H1 (cell line): ENCODE measurements at regions not wholly inside any gene's neighbourhood (a gene's known extent, or its start where the extent isn't known, plus 50 kb on each side); places are given as distances from the start of the nearest gene placed in this dataset.

Source experiments
- CTCF ChIA-PET: fragments of 300-600 bp; sonication (Branson Sonifier 250); formaldehyde crosslinking; loops from one replicate; lab custom pipeline; 2021; ENCODE audit not compliant: partially characterized antibody; lab: Charles Lee
- POLR2A ChIA-PET: fragments of 300-600 bp; sonication (Branson Sonifier 250); formaldehyde crosslinking; loops from one replicate; lab custom pipeline; 2021; ENCODE audit warnings: inconsistent platforms; ENCODE audit not compliant: partially characterized antibody; lab: Charles Lee
- DNase-seq, 2 experiments: peaks; one replicate each; pipeline versions ENCODE4 v3.0.0 to v3.0.0-alpha.2; 2010 to 2022; ENCODE audit warnings: low spot score in 2 of 2, low read depth in 1 of 2, mixed read lengths in 1 of 2
- FAIRE-seq: peaks from 2 replicates; lab custom pipeline; 2011; peaks lifted over from hg19 to GRCh38; lab: Jason Lieb, UNC
- H2AFZ ChIP-seq: 2 replicates; pipeline ENCODE4 v1.8.1; 2012; ENCODE audit warnings: low read length, inconsistent platforms
- H2AK5ac ChIP-seq: 2 replicates; pipeline ENCODE4 v1.6.1; 2013; ENCODE audit warnings: low read depth, low read length
- H2BK120ac ChIP-seq: replicated peaks from 2 replicates; pipeline ENCODE3; 2013; ENCODE audit warnings: low read depth, low read length, inconsistent platforms
- H2BK12ac ChIP-seq: 2 replicates; pipeline ENCODE4 v1.6.1; 2013; ENCODE audit warnings: low read depth, low read length
- H2BK15ac ChIP-seq: 2 replicates; pipeline ENCODE4 v1.6.1; 2013; ENCODE audit warnings: low read length
- H2BK20ac ChIP-seq: 2 replicates; pipeline ENCODE4 v1.6.1; 2013; ENCODE audit warnings: low read length
- H2BK5ac ChIP-seq: 2 replicates; pipeline ENCODE4 v1.6.1; 2013; ENCODE audit warnings: low read depth, low read length
- H3K14ac ChIP-seq: 2 replicates; pipeline ENCODE4 v1.6.1; 2013; ENCODE audit warnings: inconsistent platforms; ENCODE audit not compliant: insufficient read length
- H3K18ac ChIP-seq: 2 replicates; pipeline ENCODE4 v1.6.1; 2013; ENCODE audit warnings: low read length; ENCODE audit errors: extremely low read depth
- H3K23ac ChIP-seq: 2 replicates; pipeline ENCODE4 v1.6.1; 2013; ENCODE audit warnings: inconsistent platforms; ENCODE audit not compliant: insufficient read length
- H3K23me2 ChIP-seq: 2 replicates; pipeline ENCODE4 v1.6.1; 2013; ENCODE audit warnings: low read depth, low read length
- H3K27ac ChIP-seq: 2 replicates; pipeline ENCODE4 v1.6.1; 2011; ENCODE audit warnings: low read depth, low read length, inconsistent platforms
- H3K27me3 ChIP-seq, 4 experiments: replicated peaks in 1 of 4; 1 replicate in 1 of 4; 2 replicates in 3 of 4; pipeline versions ENCODE4 v1.6.1 to v1.8.1; 2011 to 2013; ENCODE audit warnings: low read length in 3 of 4, mild to moderate bottlenecking in 3 of 4, inconsistent platforms in 2 of 4, mixed read lengths in 2 of 4, moderate library complexity in 1 of 4; ENCODE audit not compliant: control insufficient read depth in 3 of 4, insufficient read depth in 3 of 4; ENCODE audit errors: extremely low read depth in 1 of 4
- H3K36me3 ChIP-seq, 4 experiments: 2 replicates each; pipeline versions ENCODE4 v1.6.1 to v1.8.1; 2011 to 2013; ENCODE audit warnings: mild to moderate bottlenecking in 4 of 4, low read length in 3 of 4, moderate library complexity in 2 of 4, control low read depth in 1 of 4, inconsistent platforms in 1 of 4; ENCODE audit not compliant: insufficient read depth in 4 of 4, control insufficient read depth in 2 of 4
- H3K4ac ChIP-seq: replicated peaks from 2 replicates; pipeline ENCODE3; 2013; ENCODE audit warnings: low read length, low read depth, mixed read lengths, inconsistent platforms; ENCODE audit not compliant: insufficient read length
- H3K4me1 ChIP-seq, 4 experiments: replicated peaks in 1 of 4; 1 replicate in 1 of 4; 2 replicates in 3 of 4; pipeline versions ENCODE4 v1.6.1 to v1.8.1; 2011 to 2013; ENCODE audit warnings: low read length in 3 of 4, inconsistent platforms in 2 of 4, mixed read lengths in 1 of 4; ENCODE audit not compliant: insufficient read depth in 4 of 4, control insufficient read depth in 3 of 4
- H3K4me2 ChIP-seq, 2 experiments: 2 replicates each; pipeline versions ENCODE4 v1.6.1 to v1.8.1; 2011 to 2013; ENCODE audit warnings: low read depth in 2 of 2, low read length in 2 of 2, control low read depth in 1 of 2, inconsistent platforms in 1 of 2, mild to moderate bottlenecking in 1 of 2; ENCODE audit not compliant: insufficient read depth in 1 of 2
- H3K4me3 ChIP-seq, 4 experiments: fragments of 200-600, 300-600 bp in 1 of 4; sonication (generic), shearing (Covaris generic), sonication (Bioruptor Twin) in 1 of 4; 2 replicates each; pipeline versions ENCODE4 v1.5.1 to v1.8.1; 2011 to 2016; ENCODE audit warnings: low read length in 4 of 4, low read depth in 3 of 4, control low read depth in 2 of 4, inconsistent platforms in 2 of 4, mild to moderate bottlenecking in 2 of 4, mixed read lengths in 1 of 4, moderate library complexity in 1 of 4; ENCODE audit not compliant: insufficient read depth in 2 of 4; ENCODE audit errors: extremely low read depth in 1 of 4
- H3K56ac ChIP-seq: replicated peaks from 2 replicates; pipeline ENCODE3; 2013; ENCODE audit warnings: low read depth, mild to moderate bottlenecking, mixed read lengths, low read length, inconsistent platforms; ENCODE audit not compliant: insufficient read length
- H3K79me1 ChIP-seq: 2 replicates; pipeline ENCODE4 v1.6.1; 2013; ENCODE audit warnings: low read depth, low read length, control low read depth
- H3K79me2 ChIP-seq, 2 experiments: 2 replicates each; pipeline versions ENCODE4 v1.6.1 to v1.8.1; 2012 to 2013; ENCODE audit warnings: low read length in 2 of 2, mild to moderate bottlenecking in 2 of 2, inconsistent platforms in 1 of 2; ENCODE audit not compliant: insufficient read depth in 2 of 2, control insufficient read depth in 1 of 2
- H3K9ac ChIP-seq, 4 experiments: replicated peaks in 1 of 4; 1 replicate in 1 of 4; 2 replicates in 3 of 4; pipeline versions ENCODE4 v1.6.1 to v1.8.1; 2011 to 2013; ENCODE audit warnings: low read depth in 3 of 4, low read length in 3 of 4, control low read depth in 2 of 4, mild to moderate bottlenecking in 2 of 4, moderate library complexity in 2 of 4, inconsistent platforms in 1 of 4; ENCODE audit errors: extremely low read depth in 1 of 4
- H3K9me3 ChIP-seq, 2 experiments: 2 replicates each; pipeline versions ENCODE4 v1.6.1 to v1.8.1; 2012 to 2013; ENCODE audit warnings: mild to moderate bottlenecking in 2 of 2, moderate library complexity in 2 of 2, control low read depth in 1 of 2, inconsistent platforms in 1 of 2, low read depth in 1 of 2, low read length in 1 of 2, mixed read lengths in 1 of 2; ENCODE audit not compliant: insufficient read depth in 2 of 2
- H4K20me1 ChIP-seq, 2 experiments: replicated peaks in 1 of 2; 2 replicates each; pipeline versions ENCODE3 to v1.8.1; 2011 to 2013; ENCODE audit warnings: inconsistent platforms in 2 of 2, low read length in 2 of 2, mild to moderate bottlenecking in 1 of 2; ENCODE audit not compliant: insufficient read depth in 2 of 2, control insufficient read depth in 1 of 2
- H4K5ac ChIP-seq: 2 replicates; pipeline ENCODE4 v1.6.1; 2013; ENCODE audit warnings: low read length, low read depth, mixed read lengths, inconsistent platforms; ENCODE audit not compliant: insufficient read length
- H4K8ac ChIP-seq: 2 replicates; pipeline ENCODE4 v1.8.0; 2013; ENCODE audit warnings: mild to moderate bottlenecking, moderate library complexity, low read length, inconsistent platforms; ENCODE audit not compliant: insufficient read depth; ENCODE audit errors: extremely low read depth
- H4K91ac ChIP-seq: replicated peaks from 2 replicates; pipeline ENCODE3; 2013; ENCODE audit warnings: low read length, mixed read lengths, inconsistent platforms; ENCODE audit not compliant: insufficient read length
- BACH1 ChIP-seq: IDR thresholded peaks from 2 replicates; pipeline ENCODE4 v1.6.1; 2012; ENCODE audit warnings: low read length, improper control_type of control experiment
- EP300 ChIP-seq, 2 experiments: IDR thresholded peaks; 1 replicate in 1 of 2; 2 replicates in 1 of 2; pipeline ENCODE4 v1.6.1; 2011 to 2012; ENCODE audit warnings: low read depth in 2 of 2, low read length in 2 of 2, mild to moderate bottlenecking in 2 of 2, borderline replicate concordance in 1 of 2, inconsistent platforms in 1 of 2, moderate library complexity in 1 of 2
- KDM1A ChIP-seq: fragments of 200-600, 300-600 bp; sonication (generic); IDR thresholded peaks from 2 replicates; pipeline ENCODE4 v1.7.1; 2016; ENCODE audit warnings: mild to moderate bottlenecking, low read length, borderline replicate concordance
- POU5F1 ChIP-seq: IDR thresholded peaks from 2 replicates; pipeline ENCODE4 v1.6.1; 2011; ENCODE audit warnings: low read depth, mild to moderate bottlenecking, low read length, moderate library complexity
- RNF2 ChIP-seq: fragments of 200-900, 300-1000 bp; sonication (generic); IDR thresholded peaks from 2 replicates; pipeline ENCODE4 v1.7.1; 2016; ENCODE audit warnings: borderline replicate concordance, low read depth, mild to moderate bottlenecking, antibody characterized with exemption, low read length; ENCODE audit not compliant: poor library complexity, severe bottlenecking; ENCODE audit errors: missing control alignments
- SAP30 ChIP-seq: fragments of 300-600 bp; sonication (generic); IDR thresholded peaks from 2 replicates; pipeline ENCODE4 v1.7.1; 2012; ENCODE audit warnings: low read length, moderate library complexity, mild to moderate bottlenecking, inconsistent platforms; ENCODE audit not compliant: insufficient read depth, insufficient replicate concordance
- SP2 ChIP-seq: IDR thresholded peaks from 2 replicates; pipeline ENCODE4 v1.6.1; 2012; ENCODE audit warnings: mild to moderate bottlenecking, low read length, inconsistent platforms
- SP4 ChIP-seq: IDR thresholded peaks from 2 replicates; pipeline ENCODE4 v1.6.1; 2012; ENCODE audit warnings: low read length, inconsistent platforms
- WGBS, 2 experiments: shearing (Covaris generic) in 1 of 2; methylation state at CpG; one replicate each; pipeline versions ENCODE4 v1.1.6 to v1.1.7; 2013 to 2015; ENCODE audit warnings: low lambda C conversion rate in 2 of 2, mixed read lengths in 2 of 2, inconsistent platforms in 1 of 2, low coverage in 1 of 2, missing lambda C conversion rate in 1 of 2; ENCODE audit not compliant: insufficient replicate concordance in 2 of 2, insufficient coverage in 1 of 2, insufficient read length in 1 of 2; ENCODE audit errors: extremely low coverage in 1 of 2, missing lambda C conversion rate in 1 of 2; 5-methylcytosine and 5-hydroxymethylcytosine counted together
- TF ChIP-seq, protein P1 (sequence below): IDR thresholded peaks from 2 replicates; pipeline ENCODE4 v1.6.1; 2011; ENCODE audit warnings: low read depth, mild to moderate bottlenecking, low read length; ENCODE audit not compliant: insufficient read depth

DNA sequence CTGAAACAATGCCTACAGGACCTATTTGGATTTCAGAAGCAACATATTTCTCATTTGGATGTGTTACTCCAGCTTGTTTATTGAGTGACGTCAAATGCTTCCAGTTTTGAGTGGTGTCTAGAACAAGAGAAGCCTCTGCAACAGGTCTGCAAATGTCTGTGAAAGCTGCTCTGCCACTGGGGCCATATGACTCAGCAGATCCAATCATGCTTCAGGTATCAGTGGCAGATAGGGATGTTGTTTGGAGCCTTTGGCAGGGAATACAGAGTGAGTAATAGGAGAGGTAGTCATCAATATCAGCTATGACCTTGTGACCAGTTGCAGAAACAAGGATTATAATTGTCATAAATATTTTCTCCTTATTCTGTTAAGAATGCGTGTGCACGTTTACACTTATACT, 141.1 kb upstream of the ZXDA start:
- Histone ChIP-seq H3K4ac (no peak overlapping the region), H3K4me1 (no peaks in the 10 kb centered on the region), H2BK12ac (no peak overlapping the region), H2BK15ac (no peak overlapping the region), H3K36me3 (no peaks in the 10 kb centered on the region), H3K56ac (no peak overlapping the region), H4K8ac (no peak overlapping the region), H3K4me2 (no peak overlapping the region), H3K27me3 (no peaks in the 10 kb centered on the region), H4K5ac (no peak overlapping the region), H3K79me1 (no peaks in the 10 kb centered on the region), H3K18ac (no peak overlapping the region), H3K79me2 (no peaks in the 10 kb centered on the region), H2AFZ (no peak overlapping the region), H2BK120ac (no peak overlapping the region), H3K27ac (no peak overlapping the region), H3K9ac (no peak overlapping the region), H3K9me3 (peaks cover 19 to 54% of the 10 kb centered on the region in 2 experiments; a peak in 3 of 4 replicates), H3K14ac (no peak overlapping the region), H3K23ac (no peak overlapping the region), H2BK5ac (no peak overlapping the region), H3K4me3 (no peak overlapping the region), H2BK20ac (no peak overlapping the region), H4K91ac (no peak overlapping the region), H4K20me1 (no peaks in the 10 kb centered on the region)
- ChIA-PET POLR2A (no interaction called here), CTCF (no interaction called here)
- DNase-seq (no peak), FAIRE-seq (no peak)
- WGBS, 2 experiments, result 75% methylated on average over 3 of the region's 3 CpGs; no CpG with 5 or more reads in 1 of the 2 experiments
- TF ChIP-seq KDM1A, result no peak
- TF ChIP-seq SAP30, result no peak
- no peak for TF ChIP-seq SP2
- TF ChIP-seq, protein P1, sequence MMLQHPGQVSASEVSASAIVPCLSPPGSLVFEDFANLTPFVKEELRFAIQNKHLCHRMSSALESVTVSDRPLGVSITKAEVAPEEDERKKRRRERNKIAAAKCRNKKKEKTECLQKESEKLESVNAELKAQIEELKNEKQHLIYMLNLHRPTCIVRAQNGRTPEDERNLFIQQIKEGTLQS, result no peak
- no peak for TF ChIP-seq BACH1
- no peak for TF ChIP-seq POU5F1
- no peak for TF ChIP-seq RNF2
- no peak for TF ChIP-seq EP300 (IDR thresholded peaks at IDR 0.05; ENCODE audit: borderline replicate concordance in 1 of 2, low read depth in 2 of 2, low read length in 2 of 2)
- no peak for TF ChIP-seq SP4
- TF ChIP-seq, all 59 proteins: peak for 0
- H3K23me2 ChIP-seq, result no peaks in the 10 kb centered on the region
- no peak overlapping the region for H2AK5ac ChIP-seq
